GM20000 (cell line): ENCODE measurements at regions not wholly inside any gene's neighbourhood (a gene's known extent, or its start where the extent isn't known, plus 50 kb on each side); places are given as distances from the start of the nearest gene placed in this dataset.

Source experiments
- DNase-seq: peaks from one replicate; pipeline ENCODE4 v3.0.0; 2012; ENCODE audit warnings: low spot score
- CTCF ChIP-seq: IDR thresholded peaks from 2 replicates; pipeline ENCODE4 v1.5.1; 2012; ENCODE audit warnings: mild to moderate bottlenecking, control low read depth; ENCODE audit errors: extremely low read depth, missing control alignments

- DNase-seq: no peak
- TF ChIP-seq CTCF: no peak
These were observed 1132.7 kb downstream of the CDH9 start for GRCh38 chr5:25905646-25906045.

DNA sequence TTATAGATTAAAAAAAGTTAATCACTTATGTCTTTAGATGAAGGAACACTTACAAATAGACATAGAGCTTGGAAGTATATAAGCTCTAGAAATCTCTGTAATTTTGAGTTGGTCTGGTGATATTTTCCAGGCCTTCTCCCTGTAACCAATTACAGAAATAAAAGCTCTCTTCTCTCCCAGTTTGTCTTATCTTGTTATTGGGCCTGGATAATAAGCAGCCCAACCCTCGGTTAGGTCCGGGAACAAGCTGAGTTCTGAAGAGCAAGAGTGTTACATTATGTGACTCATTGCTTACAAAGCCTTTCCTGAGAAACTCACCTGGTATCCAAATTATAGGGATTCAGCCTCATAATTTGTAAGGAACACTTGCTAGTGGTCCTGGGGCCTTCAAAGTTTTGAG lies 1146.2 kb downstream of the CDH9 start:
- no peak for DNase-seq
- TF ChIP-seq CTCF: no peak

DNA sequence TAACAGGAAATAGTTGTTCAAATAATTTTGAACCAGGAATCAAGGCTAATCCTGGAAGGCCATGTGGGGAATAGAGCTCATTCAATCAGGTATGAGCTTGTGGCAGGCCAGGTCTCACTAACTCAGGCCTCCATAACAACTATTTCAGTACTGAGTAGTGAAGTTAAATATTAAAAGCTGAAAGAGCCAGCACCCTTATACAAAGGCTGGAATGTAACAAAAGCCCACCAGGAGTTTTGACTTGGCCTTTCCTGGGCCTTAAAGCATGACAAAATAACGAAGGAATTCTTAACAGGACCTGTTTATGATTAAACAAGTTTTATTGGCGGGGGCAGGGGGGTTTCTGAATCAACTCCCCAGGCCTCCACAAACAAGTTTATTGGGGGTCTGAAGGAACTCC lies 1146.7 kb downstream of the CDH9 start:
- DNase-seq: no peak
- no peak for TF ChIP-seq CTCF

- no peak for TF ChIP-seq CTCF
These were observed 1156.9 kb downstream of the CDH9 start for GRCh38 chr5:25881318-25882036.

GRCh38 chr5:25863811-25864210 lies 1174.6 kb downstream of the CDH9 start:
- no peak for DNase-seq
- no peak for TF ChIP-seq CTCF

More at GRCh38 chr5:25881318-25882036, 1156.9 kb downstream of the CDH9 start:
- no peak for DNase-seq

DNA sequence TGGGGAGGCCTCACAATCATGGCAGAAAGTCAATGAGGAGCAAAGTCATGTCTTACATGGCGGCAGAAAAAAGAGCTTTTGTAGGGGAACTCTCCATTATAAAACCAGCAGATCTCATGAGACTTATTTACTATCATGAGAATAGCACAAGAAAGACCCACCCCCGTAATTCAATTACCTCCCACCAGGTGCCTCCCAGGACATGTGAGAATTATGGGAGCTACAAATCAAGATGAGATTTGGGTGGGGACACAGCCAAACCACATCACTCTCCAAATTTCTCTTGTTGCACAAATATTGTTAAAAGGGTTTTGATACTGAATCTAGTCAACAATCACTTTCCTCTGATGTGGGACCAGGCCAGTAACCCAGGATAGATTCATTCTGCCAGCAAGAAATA lies 1176.1 kb downstream of the CDH9 start:
- no peak for TF ChIP-seq CTCF
- DNase-seq: no peak

GRCh38 chr5:25858019-25858418 lies 1180.4 kb downstream of the CDH9 start:
- TF ChIP-seq CTCF: no peak
- DNase-seq: no peak
